SK-N-SH treated with all-trans-retinoic acid at 6 μM for 48 hours (cell line): ENCODE measurements at regions not wholly inside any gene's neighbourhood (a gene's known extent, or its start where the extent isn't known, plus 50 kb on each side); places are given as distances from the start of the nearest gene placed in this dataset.

Experiments
- ATAC-seq: fragments of 200-7000 bp; cut with Tn5 transposase; 3 replicates; pipeline ENCODE4 v1.9.1; 2020; ENCODE audit warnings: mild to moderate bottlenecking, moderate library complexity
- BACH2 ChIP-seq: fragments of 250-450 bp; sonication (Bioruptor Pico); IDR thresholded peaks from 2 replicates; pipeline ENCODE4 v1.9.0; 2021; ENCODE audit warnings: mild to moderate bottlenecking, borderline replicate concordance
- CSDC2 ChIP-seq: fragments of 250-450 bp; sonication (Bioruptor Pico); IDR thresholded peaks from 2 replicates; pipeline ENCODE4 v1.5.0; 2020; ENCODE audit warnings: mild to moderate bottlenecking, moderate library complexity
- ESRRG ChIP-seq: fragments of 250-450 bp; sonication (Bioruptor Pico); IDR thresholded peaks from 2 replicates; pipeline ENCODE4 v1.6.1; 2021; ENCODE audit warnings: mild to moderate bottlenecking
- GLIS3 ChIP-seq: fragments of 250-450 bp; sonication (Bioruptor Pico); IDR thresholded peaks from 2 replicates; pipeline ENCODE4 v1.5.0; 2020; ENCODE audit warnings: mild to moderate bottlenecking, moderate library complexity
- ISL1 ChIP-seq: fragments of 250-450 bp; sonication (Bioruptor Pico); IDR thresholded peaks from 2 replicates; pipeline ENCODE4 v2.1.2; 2022; ENCODE audit warnings: mild to moderate bottlenecking, moderate library complexity
- PPARA ChIP-seq: fragments of 250-450 bp; sonication (Bioruptor Pico); IDR thresholded peaks from 2 replicates; pipeline ENCODE4 v1.5.0; 2020; ENCODE audit warnings: mild to moderate bottlenecking, borderline replicate concordance
- RARB ChIP-seq: fragments of 250-450 bp; sonication (Bioruptor Pico); IDR thresholded peaks from 2 replicates; pipeline ENCODE4 v1.8.0; 2021; ENCODE audit warnings: mild to moderate bottlenecking, moderate library complexity
- SNAI2 ChIP-seq: fragments of 250-450 bp; sonication (Bioruptor Pico); IDR thresholded peaks from 2 replicates; pipeline ENCODE4 v1.5.0; 2020; ENCODE audit warnings: mild to moderate bottlenecking, moderate library complexity
- TCF4 ChIP-seq: fragments of 250-450 bp; sonication (Bioruptor Pico); IDR thresholded peaks from 2 replicates; pipeline ENCODE4 v1.8.0; 2021; ENCODE audit warnings: mild to moderate bottlenecking, moderate library complexity, borderline replicate concordance
- TOX ChIP-seq: fragments of 250-450 bp; sonication (Bioruptor Pico); IDR thresholded peaks from 2 replicates; pipeline ENCODE4 v1.8.0; 2021; ENCODE audit warnings: mild to moderate bottlenecking, moderate library complexity, borderline replicate concordance
- ZC3H10 ChIP-seq: fragments of 250-450 bp; sonication (Bioruptor Pico); IDR thresholded peaks from 2 replicates; pipeline ENCODE4 v1.5.1; 2021; ENCODE audit warnings: mild to moderate bottlenecking, moderate library complexity
- ZFP3 ChIP-seq: fragments of 250-450 bp; sonication (Bioruptor Pico); IDR thresholded peaks from 2 replicates; pipeline ENCODE4 v1.5.0; 2020; ENCODE audit warnings: mild to moderate bottlenecking, moderate library complexity
- ZFP30 ChIP-seq: fragments of 450-650 bp; formaldehyde crosslinking; IDR thresholded peaks from 2 replicates; pipeline ENCODE4 v1.5.0; 2022; ENCODE audit warnings: mild to moderate bottlenecking, moderate library complexity
- ZNF565 ChIP-seq: fragments of 450-650 bp; formaldehyde crosslinking; conservative IDR thresholded peaks from 2 replicates; pipeline ENCODE4 v1.5.0; 2020; ENCODE audit warnings: low read depth, mild to moderate bottlenecking, moderate library complexity
- ZNF70 ChIP-seq: fragments of 450-650 bp; formaldehyde crosslinking; IDR thresholded peaks from 2 replicates; pipeline ENCODE4 v1.5.0; 2020; ENCODE audit warnings: mild to moderate bottlenecking, moderate library complexity
- ZNF8 ChIP-seq: fragments of 450-650 bp; formaldehyde crosslinking; IDR thresholded peaks from 2 replicates; pipeline ENCODE4 v1.5.0; 2020; ENCODE audit warnings: mild to moderate bottlenecking, moderate library complexity
- TF ChIP-seq, protein P1 (sequence below): fragments of 250-450 bp; sonication (Bioruptor Pico); IDR thresholded peaks from 2 replicates; pipeline ENCODE4 v1.5.1; 2021; ENCODE audit warnings: mild to moderate bottlenecking, moderate library complexity
- TF ChIP-seq, protein P2 (sequence below): fragments of 250-450 bp; sonication (Bioruptor Pico); IDR thresholded peaks from 2 replicates; pipeline ENCODE4 v1.5.0; 2020; ENCODE audit warnings: mild to moderate bottlenecking, moderate library complexity
- TF ChIP-seq, protein P3 (sequence below): fragments of 250-450 bp; sonication (Bioruptor Pico); IDR thresholded peaks from 2 replicates; pipeline ENCODE4 v1.8.0; 2021; ENCODE audit warnings: low read depth, mild to moderate bottlenecking, moderate library complexity, borderline replicate concordance
- TF ChIP-seq, protein P4 (sequence below): fragments of 250-450 bp; sonication (Bioruptor Pico); IDR thresholded peaks from 2 replicates; pipeline ENCODE4 v1.5.1; 2020; ENCODE audit warnings: low read depth, mild to moderate bottlenecking, moderate library complexity

DNA sequence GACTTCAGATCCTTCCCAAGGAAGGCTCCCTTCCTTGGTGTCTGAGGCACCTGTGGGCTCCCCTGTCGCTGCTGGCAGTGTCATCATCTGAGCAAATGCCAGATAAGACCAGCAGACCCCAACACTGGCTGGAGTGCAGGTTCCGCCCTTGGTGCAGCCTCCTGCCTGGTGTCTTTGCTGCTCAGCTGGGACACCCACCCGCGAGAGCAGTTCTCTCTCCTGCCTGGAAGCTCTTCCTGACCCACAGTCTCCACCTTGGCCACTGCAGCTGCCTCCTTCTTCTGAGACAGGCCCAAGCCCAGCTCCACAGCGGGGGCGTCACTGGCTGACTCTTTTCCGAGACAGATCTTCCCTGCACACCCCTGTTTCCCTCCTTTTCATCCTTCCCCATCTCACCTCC is 395.7 kb upstream of the MAP3K7 start (continued):
- TF ChIP-seq, protein P1, sequence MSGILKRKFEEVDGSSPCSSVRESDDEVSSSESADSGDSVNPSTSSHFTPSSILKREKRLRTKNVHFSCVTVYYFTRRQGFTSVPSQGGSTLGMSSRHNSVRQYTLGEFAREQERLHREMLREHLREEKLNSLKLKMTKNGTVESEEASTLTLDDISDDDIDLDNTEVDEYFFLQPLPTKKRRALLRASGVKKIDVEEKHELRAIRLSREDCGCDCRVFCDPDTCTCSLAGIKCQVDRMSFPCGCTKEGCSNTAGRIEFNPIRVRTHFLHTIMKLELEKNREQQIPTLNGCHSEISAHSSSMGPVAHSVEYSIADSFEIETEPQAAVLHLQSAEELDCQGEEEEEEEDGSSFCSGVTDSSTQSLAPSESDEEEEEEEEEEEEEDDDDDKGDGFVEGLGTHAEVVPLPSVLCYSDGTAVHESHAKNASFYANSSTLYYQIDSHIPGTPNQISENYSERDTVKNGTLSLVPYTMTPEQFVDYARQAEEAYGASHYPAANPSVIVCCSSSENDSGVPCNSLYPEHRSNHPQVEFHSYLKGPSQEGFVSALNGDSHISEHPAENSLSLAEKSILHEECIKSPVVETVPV (CRISPR knock-in tag): no peak
- TF ChIP-seq ISL1 (CRISPR knock-in tag): no peak
- no peak for TF ChIP-seq CSDC2 (CRISPR knock-in tag)
- no peak for TF ChIP-seq TCF4 (CRISPR knock-in tag)
- TF ChIP-seq ZNF565 (CRISPR knock-in tag): no peak
- TF ChIP-seq, protein P2, sequence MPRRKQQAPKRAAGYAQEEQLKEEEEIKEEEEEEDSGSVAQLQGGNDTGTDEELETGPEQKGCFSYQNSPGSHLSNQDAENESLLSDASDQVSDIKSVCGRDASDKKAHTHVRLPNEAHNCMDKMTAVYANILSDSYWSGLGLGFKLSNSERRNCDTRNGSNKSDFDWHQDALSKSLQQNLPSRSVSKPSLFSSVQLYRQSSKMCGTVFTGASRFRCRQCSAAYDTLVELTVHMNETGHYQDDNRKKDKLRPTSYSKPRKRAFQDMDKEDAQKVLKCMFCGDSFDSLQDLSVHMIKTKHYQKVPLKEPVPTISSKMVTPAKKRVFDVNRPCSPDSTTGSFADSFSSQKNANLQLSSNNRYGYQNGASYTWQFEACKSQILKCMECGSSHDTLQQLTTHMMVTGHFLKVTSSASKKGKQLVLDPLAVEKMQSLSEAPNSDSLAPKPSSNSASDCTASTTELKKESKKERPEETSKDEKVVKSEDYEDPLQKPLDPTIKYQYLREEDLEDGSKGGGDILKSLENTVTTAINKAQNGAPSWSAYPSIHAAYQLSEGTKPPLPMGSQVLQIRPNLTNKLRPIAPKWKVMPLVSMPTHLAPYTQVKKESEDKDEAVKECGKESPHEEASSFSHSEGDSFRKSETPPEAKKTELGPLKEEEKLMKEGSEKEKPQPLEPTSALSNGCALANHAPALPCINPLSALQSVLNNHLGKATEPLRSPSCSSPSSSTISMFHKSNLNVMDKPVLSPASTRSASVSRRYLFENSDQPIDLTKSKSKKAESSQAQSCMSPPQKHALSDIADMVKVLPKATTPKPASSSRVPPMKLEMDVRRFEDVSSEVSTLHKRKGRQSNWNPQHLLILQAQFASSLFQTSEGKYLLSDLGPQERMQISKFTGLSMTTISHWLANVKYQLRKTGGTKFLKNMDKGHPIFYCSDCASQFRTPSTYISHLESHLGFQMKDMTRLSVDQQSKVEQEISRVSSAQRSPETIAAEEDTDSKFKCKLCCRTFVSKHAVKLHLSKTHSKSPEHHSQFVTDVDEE: no peak

DNA sequence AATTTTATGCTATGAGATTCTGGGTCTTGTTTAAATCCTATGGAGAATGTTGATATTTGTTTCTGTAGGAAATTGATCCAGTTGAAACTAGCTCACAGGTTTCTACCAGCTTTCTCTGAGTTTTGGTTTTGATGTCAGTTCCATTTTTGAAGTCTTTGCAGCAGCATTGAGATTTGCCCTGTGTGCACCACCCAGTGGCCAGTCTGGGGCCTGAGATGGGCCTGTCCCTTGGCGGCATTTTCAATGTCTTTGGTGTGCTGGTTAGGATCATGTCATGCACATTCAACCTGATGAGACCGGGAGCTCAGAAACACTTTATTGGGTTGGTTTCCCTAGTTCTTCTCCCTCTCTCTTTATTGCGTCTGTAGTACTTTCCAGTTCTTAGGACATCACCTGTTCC is 395.2 kb upstream of the MAP3K7 start:
- ATAC-seq: peak; percentile 59; the same call in 1 of the 3 replicates
- TF ChIP-seq, protein P1 (CRISPR knock-in tag): no peak
- TF ChIP-seq GLIS3: no peak
- TF ChIP-seq ZFP30 (CRISPR knock-in tag): no peak
- TF ChIP-seq, protein P3, sequence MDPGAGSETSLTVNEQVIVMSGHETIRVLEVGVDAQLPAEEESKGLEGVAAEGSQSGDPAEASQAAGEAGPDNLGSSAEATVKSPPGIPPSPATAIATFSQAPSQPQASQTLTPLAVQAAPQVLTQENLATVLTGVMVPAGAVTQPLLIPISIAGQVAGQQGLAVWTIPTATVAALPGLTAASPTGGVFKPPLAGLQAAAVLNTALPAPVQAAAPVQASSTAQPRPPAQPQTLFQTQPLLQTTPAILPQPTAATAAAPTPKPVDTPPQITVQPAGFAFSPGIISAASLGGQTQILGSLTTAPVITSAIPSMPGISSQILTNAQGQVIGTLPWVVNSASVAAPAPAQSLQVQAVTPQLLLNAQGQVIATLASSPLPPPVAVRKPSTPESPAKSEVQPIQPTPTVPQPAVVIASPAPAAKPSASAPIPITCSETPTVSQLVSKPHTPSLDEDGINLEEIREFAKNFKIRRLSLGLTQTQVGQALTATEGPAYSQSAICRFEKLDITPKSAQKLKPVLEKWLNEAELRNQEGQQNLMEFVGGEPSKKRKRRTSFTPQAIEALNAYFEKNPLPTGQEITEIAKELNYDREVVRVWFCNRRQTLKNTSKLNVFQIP (CRISPR knock-in tag): no peak
- no peak for TF ChIP-seq ZNF70 (CRISPR knock-in tag)
- TF ChIP-seq TCF4 (CRISPR knock-in tag): no peak
- no peak for TF ChIP-seq ESRRG (CRISPR knock-in tag)
- TF ChIP-seq, protein P4, sequence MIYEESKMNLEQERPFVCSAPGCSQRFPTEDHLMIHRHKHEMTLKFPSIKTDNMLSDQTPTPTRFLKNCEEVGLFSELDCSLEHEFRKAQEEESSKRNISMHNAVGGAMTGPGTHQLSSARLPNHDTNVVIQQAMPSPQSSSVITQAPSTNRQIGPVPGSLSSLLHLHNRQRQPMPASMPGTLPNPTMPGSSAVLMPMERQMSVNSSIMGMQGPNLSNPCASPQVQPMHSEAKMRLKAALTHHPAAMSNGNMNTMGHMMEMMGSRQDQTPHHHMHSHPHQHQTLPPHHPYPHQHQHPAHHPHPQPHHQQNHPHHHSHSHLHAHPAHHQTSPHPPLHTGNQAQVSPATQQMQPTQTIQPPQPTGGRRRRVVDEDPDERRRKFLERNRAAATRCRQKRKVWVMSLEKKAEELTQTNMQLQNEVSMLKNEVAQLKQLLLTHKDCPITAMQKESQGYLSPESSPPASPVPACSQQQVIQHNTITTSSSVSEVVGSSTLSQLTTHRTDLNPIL (CRISPR knock-in tag): no peak
- no peak for TF ChIP-seq TOX (CRISPR knock-in tag)
- TF ChIP-seq ZFP3 (CRISPR knock-in tag): no peak
- TF ChIP-seq ZC3H10 (CRISPR knock-in tag): no peak
- TF ChIP-seq BACH2 (CRISPR knock-in tag): no peak
- TF ChIP-seq, protein P2: no peak
- no peak for TF ChIP-seq SNAI2 (CRISPR knock-in tag)
- TF ChIP-seq RARB (CRISPR knock-in tag): no peak

DNA sequence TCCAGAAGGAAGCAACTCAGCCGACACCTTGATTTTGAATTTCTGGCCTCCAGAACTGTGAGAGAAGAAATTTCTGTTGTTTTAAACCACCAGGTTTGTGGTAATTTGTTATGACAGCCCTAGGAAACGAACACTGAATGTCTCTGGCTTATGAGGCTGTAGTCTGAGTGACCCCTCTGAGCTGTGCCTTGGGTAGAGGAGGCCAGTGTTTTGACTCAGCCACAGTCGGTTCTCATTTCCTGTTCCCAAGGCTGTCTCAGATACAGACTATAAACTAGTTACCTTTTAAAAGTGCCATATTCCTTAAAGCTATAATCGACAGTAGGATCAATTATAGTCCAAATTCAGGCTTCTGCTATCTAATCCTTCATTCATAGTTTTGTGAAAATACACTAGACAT is 391.2 kb upstream of the MAP3K7 start:
- ATAC-seq: no peak
- no peak for TF ChIP-seq TOX (CRISPR knock-in tag)
- no peak for TF ChIP-seq GLIS3
- TF ChIP-seq SNAI2 (CRISPR knock-in tag): no peak
- TF ChIP-seq ESRRG (CRISPR knock-in tag): no peak
- TF ChIP-seq ZNF70 (CRISPR knock-in tag): no peak
- no peak for TF ChIP-seq ISL1 (CRISPR knock-in tag)
- no peak for TF ChIP-seq RARB (CRISPR knock-in tag)
- TF ChIP-seq ZNF8 (CRISPR knock-in tag): no peak
- TF ChIP-seq, protein P1 (CRISPR knock-in tag): no peak
- TF ChIP-seq PPARA: no peak
- TF ChIP-seq, protein P3 (CRISPR knock-in tag): no peak
- no peak for TF ChIP-seq ZNF565 (CRISPR knock-in tag)
